Brain microvascular endothelial cell (primary cell): ENCODE measurements at regions not wholly inside any gene's neighbourhood (a gene's known extent, or its start where the extent isn't known, plus 50 kb on each side); places are given as distances from the start of the nearest gene placed in this dataset.

Experiments used
- DNase-seq: peaks from one replicate; pipeline ENCODE4 v3.0.0-alpha.2; 2020
- H3K27ac ChIP-seq: fragments of 250-450 bp; sonication (Bioruptor Pico); 2 replicates; pipeline ENCODE4 v1.5.1; 2020; ENCODE audit warnings: mild to moderate bottlenecking, moderate library complexity
- H3K27me3 ChIP-seq: fragments of 250-450 bp; sonication (Bioruptor Pico); replicated peaks from 2 replicates; pipeline ENCODE4 v1.5.1; 2020; ENCODE audit warnings: mild to moderate bottlenecking
- H3K36me3 ChIP-seq: fragments of 250-450 bp; sonication (Bioruptor Pico); replicated peaks from 2 replicates; pipeline ENCODE4 v1.5.1; 2020; ENCODE audit warnings: mild to moderate bottlenecking
- H3K4me3 ChIP-seq: 2 replicates; pipeline ENCODE4 v1.5.1; 2011; ENCODE audit warnings: low read depth, mild to moderate bottlenecking, control low read depth, low read length, moderate library complexity
- CTCF ChIP-seq: IDR thresholded peaks from 2 replicates; pipeline ENCODE4 v1.5.1; 2011; ENCODE audit warnings: low read depth, mild to moderate bottlenecking, moderate library complexity, low read length, control low read depth, inconsistent platforms; ENCODE audit errors: missing control alignments
- in situ Hi-C: cut with HindIII; loops from 2 replicates; pipeline ENCODE4 v1.10.0; 2017; ENCODE audit warnings: low sequenced_read_pairs, low pct_ligation_motif_present

GRCh38 chr5:121731377-121731776 is 120.3 kb upstream of the FTMT start:
- H3K27ac ChIP-seq, result no peak overlapping the region
- H3K36me3 ChIP-seq, result no peaks in the 10 kb centered on the region
- no peak for TF ChIP-seq CTCF
- in situ Hi-C loops, result no loop called here
- no peaks in the 10 kb centered on the region for H3K27me3 ChIP-seq
- DNase-seq, result no peak
- no peak overlapping the region for H3K4me3 ChIP-seq

- Histone ChIP-seq H3K36me3 (no peaks in the 10 kb centered on the region), H3K27me3 (no peaks in the 10 kb centered on the region), H3K27ac (no peak overlapping the region), H3K4me3 (no peak overlapping the region)
- DNase-seq, result no peak
- no peak for TF ChIP-seq CTCF
- in situ Hi-C loops, result no loop called here
Observed at GRCh38 chr5:121735618-121736017, 116.1 kb upstream of the FTMT start.

- TF ChIP-seq CTCF, result no peak
- Histone ChIP-seq H3K4me3 (no peak overlapping the region), H3K27ac (no peak overlapping the region), H3K27me3 (no peaks in the 10 kb centered on the region), H3K36me3 (no peaks in the 10 kb centered on the region)
- in situ Hi-C loops, result no loop called here
- DNase-seq, result no peak
Observed at GRCh38 chr5:121737120-121737519, 114.6 kb upstream of the FTMT start.

- Histone ChIP-seq H3K36me3 (no peaks in the 10 kb centered on the region), H3K27ac (no peak overlapping the region), H3K4me3 (no peak overlapping the region), H3K27me3 (no peaks in the 10 kb centered on the region)
- TF ChIP-seq CTCF, result no peak
- no peak for DNase-seq
- in situ Hi-C loops, result no loop called here
Observed at GRCh38 chr5:121741156-121741555, 110.5 kb upstream of the FTMT start.

- no peaks in the 10 kb centered on the region for H3K27me3 ChIP-seq
- DNase-seq, result no peak
- no peak overlapping the region for H3K4me3 ChIP-seq
- TF ChIP-seq CTCF, result no peak
- no peak overlapping the region for H3K27ac ChIP-seq
- in situ Hi-C loops, result no loop called here
- no peaks in the 10 kb centered on the region for H3K36me3 ChIP-seq
Observed at GRCh38 chr5:121744577-121744976, 107.1 kb upstream of the FTMT start.

GRCh38 chr5:121745407-121745806 is 106.3 kb upstream of the FTMT start:
- Histone ChIP-seq H3K36me3 (no peaks in the 10 kb centered on the region), H3K27ac (no peak overlapping the region)
- no peak for TF ChIP-seq CTCF

More at GRCh38 chr5:121745407-121745806, 106.3 kb upstream of the FTMT start:
- no peak for DNase-seq
- in situ Hi-C loops, result no loop called here
- no peak overlapping the region for H3K4me3 ChIP-seq
- H3K27me3 ChIP-seq, result no peaks in the 10 kb centered on the region
